Thoracic aorta (tissue), 2 donors: ENCODE measurements at regions not wholly inside any gene's neighbourhood (a gene's known extent, or its start where the extent isn't known, plus 50 kb on each side); places are given as distances from the start of the nearest gene placed in this dataset.
"Not testable (repeated sequence)": the region's sequence is repeated elsewhere in the genome, so short reads cannot be mapped to it uniquely, and the experiment has no call there.

Experiments used
- ATAC-seq: fragments of 150-250 bp; one replicate; pipeline ENCODE4 v1.8.0; 2017; ENCODE audit warnings: low read depth; ENCODE audit not compliant: insufficient number of reproducible peaks, low FRiP score
- DNase-seq: peaks from one replicate; pipeline ENCODE4 v3.0.0-alpha.2; 2020; ENCODE audit warnings: low spot score
- H3K27ac ChIP-seq, 2 donors: fragments of 200-600 bp; sonication (generic); 1 replicate in 1 of 2; 2 replicates in 1 of 2; pipeline ENCODE4 v1.5.1; 2016; ENCODE audit warnings: mild to moderate bottlenecking in 2 of 2, moderate library complexity in 2 of 2
- H3K27me3 ChIP-seq: fragments of 200-600 bp; sonication (generic); replicated peaks from 2 replicates; pipeline ENCODE4 v1.6.0; 2016; ENCODE audit warnings: mild to moderate bottlenecking; ENCODE audit not compliant: insufficient read depth
- H3K36me3 ChIP-seq: fragments of 200-600 bp; sonication (generic); one replicate; pipeline ENCODE4 v1.5.1; 2016
- H3K4me1 ChIP-seq, 2 donors: fragments of 200-600 bp; sonication (generic); 1 replicate in 1 of 2; 2 replicates in 1 of 2; pipeline versions ENCODE4 v1.5.1 to v1.6.0; 2016; ENCODE audit warnings: low read depth in 2 of 2, mild to moderate bottlenecking in 1 of 2; ENCODE audit not compliant: control insufficient read depth in 1 of 2
- H3K4me3 ChIP-seq: fragments of 200-600 bp; sonication (generic); 2 replicates; pipeline ENCODE4 v1.5.1; 2016; ENCODE audit warnings: mild to moderate bottlenecking
- H3K9me3 ChIP-seq: fragments of 200-600 bp; sonication (generic); 2 replicates; pipeline ENCODE4 v1.5.1; 2016
- CTCF ChIP-seq: fragments of 200-600 bp; sonication (generic); IDR thresholded peaks from one replicate; pipeline ENCODE4 v1.5.1; 2019; ENCODE audit warnings: antibody characterized with exemption

- ATAC-seq (no peak), DNase-seq (no peak)
- Histone ChIP-seq H3K36me3 (no peaks in the 10 kb centered on the region), H3K27me3 (no peaks in the 10 kb centered on the region), H3K4me3 (no peak overlapping the region), H3K27ac (no peak overlapping the region), H3K4me1 (no peaks in the 10 kb centered on the region), H3K9me3 (no peaks in the 10 kb centered on the region)
- no peak for TF ChIP-seq CTCF
These were observed 402.9 kb upstream of the TYRP1 start for GRCh38 chr9:12290166-12290869.

- no peak overlapping the region for H3K4me3 ChIP-seq
- DNase-seq (no peak), ATAC-seq (no peak)
- H3K4me1 ChIP-seq: no peaks in the 10 kb centered on the region
- H3K27ac ChIP-seq: no peak overlapping the region
- H3K9me3 ChIP-seq: no peaks in the 10 kb centered on the region
- no peaks in the 10 kb centered on the region for H3K36me3 ChIP-seq
- TF ChIP-seq CTCF: no peak
- H3K27me3 ChIP-seq: no peaks in the 10 kb centered on the region
These were observed 388.0 kb upstream of the TYRP1 start for GRCh38 chr9:12305211-12305610.

- no peak for DNase-seq
- Histone ChIP-seq H3K4me3 (no peak overlapping the region), H3K9me3 (no peaks in the 10 kb centered on the region), H3K36me3 (no peaks in the 10 kb centered on the region), H3K4me1 (no peaks in the 10 kb centered on the region), H3K27me3 (no peaks in the 10 kb centered on the region), H3K27ac (no peak overlapping the region)
- no peak for ATAC-seq
- TF ChIP-seq CTCF: no peak
These were observed 378.6 kb upstream of the TYRP1 start for GRCh38 chr9:12314589-12314988.

- no peaks in the 10 kb centered on the region for H3K27me3 ChIP-seq
- no peak for ATAC-seq
- no peaks in the 10 kb centered on the region for H3K36me3 ChIP-seq
- no peak overlapping the region for H3K4me3 ChIP-seq
- no peak for TF ChIP-seq CTCF
- H3K4me1 ChIP-seq: no peaks in the 10 kb centered on the region
- DNase-seq: no peak
- H3K9me3 ChIP-seq: no peaks in the 10 kb centered on the region
- H3K27ac ChIP-seq: no peak overlapping the region
These were observed 374.2 kb upstream of the TYRP1 start for GRCh38 chr9:12318732-12319685.

- Histone ChIP-seq H3K4me3 (no peak overlapping the region), H3K4me1 (no peaks in the 10 kb centered on the region), H3K9me3 (no peaks in the 10 kb centered on the region), H3K27ac (no peak overlapping the region), H3K36me3 (no peaks in the 10 kb centered on the region), H3K27me3 (no peaks in the 10 kb centered on the region)
- no peak for TF ChIP-seq CTCF
- DNase-seq (no peak), ATAC-seq (no peak)
These were observed 363.6 kb upstream of the TYRP1 start for GRCh38 chr9:12329623-12329985.

GRCh38 chr9:12333966-12334365 lies 359.2 kb upstream of the TYRP1 start:
- not testable (repeated sequence) for H3K27ac ChIP-seq, H3K27me3 ChIP-seq, H3K4me1 ChIP-seq, H3K4me3 ChIP-seq, ATAC-seq, DNase-seq, H3K36me3 ChIP-seq, H3K9me3 ChIP-seq
